H1 (cell line): ENCODE measurements at regions not wholly inside any gene's neighbourhood (a gene's known extent, or its start where the extent isn't known, plus 50 kb on each side); places are given as distances from the start of the nearest gene placed in this dataset.

ENCODE experiments used
- ATF3 ChIP-seq: IDR thresholded peaks from 2 replicates; pipeline ENCODE4 v1.6.1; 2011; ENCODE audit warnings: low read depth, mild to moderate bottlenecking, low read length; ENCODE audit not compliant: insufficient read depth
- CHD7 ChIP-seq: fragments of 300-600 bp; sonication (generic); IDR thresholded peaks from 2 replicates; pipeline ENCODE4 v1.7.1; 2012; ENCODE audit warnings: low read length, moderate library complexity, mild to moderate bottlenecking, inconsistent platforms; ENCODE audit not compliant: insufficient replicate concordance
- KDM4A ChIP-seq: IDR thresholded peaks from one replicate; pipeline ENCODE4 v1.7.1; 2012; ENCODE audit warnings: low read depth, mild to moderate bottlenecking, moderate library complexity, low read length, inconsistent platforms; ENCODE audit not compliant: severe bottlenecking
- NRF1 ChIP-seq: IDR thresholded peaks from 2 replicates; pipeline ENCODE4 v1.6.1; 2011; ENCODE audit warnings: mild to moderate bottlenecking, low read depth, low read length, improper control_type of control experiment

GRCh38 chr4:20353646-20354045 lies 101.9 kb downstream of the SLIT2 start (continued):
- no peak for TF ChIP-seq CHD7
- no peak for TF ChIP-seq ATF3
- TF ChIP-seq KDM4A = no peak
- no peak for TF ChIP-seq NRF1
